ENCODE measurements at regions not wholly inside any gene's neighbourhood (a gene's known extent, or its start where the extent isn't known, plus 50 kb on each side); places are given as distances from the start of the nearest gene placed in this dataset.

DNA sequence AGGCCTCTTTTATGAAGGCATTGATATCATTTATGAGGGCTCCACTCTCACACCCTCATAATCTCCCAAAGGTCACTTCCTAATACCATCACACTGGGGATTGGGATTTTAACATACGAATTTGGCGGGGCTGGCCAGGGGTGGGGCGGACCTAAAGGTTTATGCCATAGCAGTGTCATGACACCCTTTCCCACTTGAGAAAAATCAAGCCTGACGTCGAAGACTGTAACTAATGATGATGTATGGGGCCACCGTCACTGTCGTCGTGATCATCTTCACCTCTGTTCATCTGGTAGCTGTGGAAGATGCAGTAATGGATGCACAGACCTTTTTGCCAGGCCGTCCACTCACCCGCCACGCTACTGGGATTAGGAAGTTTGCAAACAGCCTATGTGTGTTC, 912.1 kb downstream of the TBC1D22A start:
- TF ChIP-seq POLR2AphosphoS5 (IDR thresholded peaks at IDR 0.05; ENCODE audit: low read depth, low read length) (no peak), TAF1 (IDR thresholded peaks at IDR 0.05; ENCODE audit: low read depth, low read length) (no peak), POLR2A (IDR thresholded peaks at IDR 0.05; ENCODE audit: low read depth, low read length) (no peak), SPI1 (IDR thresholded peaks at IDR 0.05; ENCODE audit: low read depth, low read length) (no peak)

Measured in GM12891 (cell line).